HG03280 (cell line): ENCODE measurements at regions not wholly inside any gene's neighbourhood (a gene's known extent, or its start where the extent isn't known, plus 50 kb on each side); places are given as distances from the start of the nearest gene placed in this dataset.
"Not testable (repeated sequence)": the region's sequence is repeated elsewhere in the genome, so short reads cannot be mapped to it uniquely, and the experiment has no call there.

Source experiments
- ATAC-seq: cut with Tn5 transposase; IDR thresholded peaks from one replicate; pipeline ENCODE4 v1.9.1; 2021; ENCODE audit warnings: mild to moderate bottlenecking, moderate library complexity; ENCODE audit not compliant: unreplicated experiment

DNA sequence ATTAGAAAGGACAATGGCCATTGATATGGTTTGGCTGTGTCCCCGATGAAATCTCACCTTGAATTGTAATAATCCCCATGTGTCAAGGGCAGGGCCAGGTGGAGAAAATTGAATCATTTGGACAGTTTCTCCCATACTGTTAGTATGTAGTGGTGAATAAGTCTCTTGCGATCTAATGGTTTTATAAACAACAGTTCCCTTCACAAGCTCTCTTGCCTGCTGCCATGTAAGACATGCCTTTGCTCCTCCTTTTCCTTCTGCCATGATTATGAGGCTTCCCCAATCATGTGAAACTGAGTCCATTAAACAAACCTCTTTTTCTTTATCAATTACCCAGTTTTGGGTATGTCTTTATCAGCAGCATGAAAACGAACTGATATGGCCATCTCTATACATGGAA, 302.7 kb downstream of the SFMBT2 start:
- ATAC-seq, result no peak

DNA sequence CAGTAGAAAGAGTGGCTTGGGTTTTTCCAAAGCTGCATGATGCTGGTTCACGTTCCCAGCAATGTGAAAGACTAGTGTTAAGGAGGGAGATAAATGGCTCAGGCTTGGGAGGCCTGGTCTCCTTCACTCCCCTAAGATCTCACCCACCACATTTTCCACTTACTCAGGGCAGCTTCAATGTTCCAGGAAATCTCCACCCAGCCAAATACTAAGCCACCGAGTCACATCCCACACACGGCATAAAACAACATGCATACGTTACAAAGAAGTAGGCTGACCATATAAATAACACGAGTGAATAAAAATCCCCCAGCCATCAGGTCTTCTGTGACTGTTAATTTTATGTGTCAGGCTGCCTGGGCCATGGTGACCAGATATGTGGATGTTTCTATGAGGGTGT, 303.5 kb downstream of the SFMBT2 start:
- ATAC-seq, result no peak

DNA sequence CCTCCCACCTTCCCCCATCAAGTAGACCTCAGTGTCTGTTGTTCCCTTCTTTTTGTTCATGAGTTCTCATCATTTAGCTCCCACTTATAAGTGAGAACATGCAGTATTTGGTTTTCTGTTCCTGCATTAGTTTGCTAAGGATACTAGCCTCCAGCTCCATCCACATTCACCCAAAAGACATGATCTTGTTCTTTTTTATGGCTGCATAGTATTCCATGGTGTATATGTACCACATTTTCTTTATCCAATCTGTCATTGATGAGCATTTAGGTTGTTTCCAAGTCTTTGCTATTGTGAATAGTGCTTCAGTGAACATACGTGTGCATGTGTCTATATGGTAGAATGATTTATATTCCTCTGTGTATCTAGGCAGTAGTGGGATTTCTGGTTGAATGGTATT, 306.5 kb downstream of the SFMBT2 start:
- not testable (repeated sequence) for ATAC-seq

DNA sequence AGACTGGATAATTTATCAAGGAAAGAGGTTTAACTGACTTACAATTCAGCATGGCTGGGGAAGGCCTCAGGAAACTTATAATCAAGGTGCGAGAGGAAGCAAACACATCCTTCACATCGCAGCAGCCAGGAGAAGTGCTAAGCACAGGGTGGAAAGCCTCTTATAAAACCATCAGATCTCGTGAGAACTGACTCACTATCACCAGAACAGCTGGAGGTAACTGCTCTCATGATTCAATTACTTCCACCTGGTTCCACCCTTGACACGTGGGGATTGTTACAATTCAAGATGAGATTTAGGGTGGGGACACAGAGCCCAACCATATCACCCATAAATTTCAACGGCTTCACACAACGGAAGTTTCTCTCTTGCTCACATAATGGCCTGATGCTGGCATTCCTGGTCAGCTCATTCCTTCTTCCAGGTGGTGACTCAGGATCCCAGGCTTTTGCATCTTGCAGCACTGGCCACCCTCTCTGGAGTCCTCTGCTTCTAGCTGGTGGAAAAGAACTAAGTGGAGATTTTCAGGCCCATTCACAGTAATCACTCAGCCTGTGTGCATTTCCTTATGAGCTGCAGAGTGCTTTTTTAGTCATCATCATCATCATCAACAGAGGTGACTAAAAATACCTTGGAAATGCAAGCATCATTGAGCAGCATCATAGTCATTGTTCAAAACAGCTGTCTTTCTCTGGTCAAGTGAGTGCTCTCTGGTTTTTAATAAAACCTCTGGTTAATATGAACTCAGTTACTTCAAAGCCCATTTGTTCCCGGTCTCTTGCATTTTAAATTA, 308.1 kb downstream of the SFMBT2 start:
- ATAC-seq, result no peak

DNA sequence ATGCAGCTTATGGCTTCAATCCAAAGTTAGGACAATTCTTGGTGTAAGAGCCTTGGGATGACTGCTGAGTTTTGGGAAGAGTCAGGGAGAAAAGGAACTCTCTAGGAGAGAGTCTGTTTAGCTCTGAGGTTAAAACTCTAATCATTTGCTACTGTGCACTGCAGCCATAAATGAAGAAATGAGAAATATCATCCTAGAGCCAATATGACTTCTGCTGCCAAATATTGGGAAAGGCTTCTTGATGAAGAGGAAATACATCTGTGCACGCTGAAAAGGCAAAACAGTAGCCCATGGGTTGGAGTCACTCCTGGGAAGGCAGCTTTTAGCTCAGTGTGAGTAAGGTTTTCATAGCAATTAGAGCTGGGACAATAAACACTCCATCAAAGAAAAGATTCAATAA, 308.8 kb downstream of the SFMBT2 start:
- no peak for ATAC-seq

DNA sequence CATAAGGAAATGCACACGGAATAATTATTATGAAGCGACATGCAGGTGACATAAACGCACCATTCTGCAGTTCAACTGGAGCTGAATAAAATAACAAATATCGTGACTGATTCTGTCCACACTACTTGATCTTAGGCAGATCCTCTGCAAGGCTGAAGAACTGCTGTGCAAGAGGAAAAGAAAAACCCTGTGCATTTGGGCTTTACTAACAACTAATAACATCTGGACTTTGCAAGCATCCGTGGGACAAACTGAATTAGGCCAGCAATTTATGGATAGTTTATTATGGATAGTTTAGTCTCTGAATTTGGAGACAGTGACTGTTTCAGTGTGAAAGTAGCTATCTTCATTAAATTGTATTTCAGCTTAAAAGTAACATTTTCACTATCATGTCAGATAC, 309.4 kb downstream of the SFMBT2 start:
- no peak for ATAC-seq

DNA sequence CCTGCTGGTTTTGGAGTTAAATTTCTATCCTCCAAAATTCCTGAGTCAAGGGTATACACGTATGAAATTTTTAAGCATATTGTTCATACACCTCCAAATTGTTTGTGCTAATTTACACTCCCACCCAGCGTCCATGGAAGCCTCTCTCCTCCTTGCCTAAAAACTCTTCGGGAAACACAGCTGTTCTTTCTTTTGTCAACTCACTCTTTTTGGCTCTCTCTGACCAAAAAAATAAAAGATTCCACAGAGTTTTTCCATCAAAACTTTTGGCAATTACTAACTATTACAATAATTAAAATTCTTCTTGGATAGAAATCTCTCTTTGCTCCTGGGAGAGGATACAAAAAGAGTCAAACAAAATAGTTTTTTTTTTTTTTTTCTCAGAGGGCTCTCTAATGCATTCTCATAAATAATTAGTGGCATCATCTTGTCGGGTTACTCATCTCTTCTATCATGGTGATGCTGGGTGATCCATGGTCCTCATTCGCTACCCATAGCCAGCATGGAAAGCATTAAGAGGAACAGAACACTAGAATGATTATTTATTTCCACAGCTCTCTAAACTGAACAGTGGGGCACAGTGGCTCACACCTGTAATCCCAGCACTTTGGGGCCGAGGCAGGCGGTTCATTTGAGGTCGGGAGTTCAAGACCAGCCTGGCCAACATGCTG, 310.7 kb downstream of the SFMBT2 start:
- ATAC-seq, result no peak

DNA sequence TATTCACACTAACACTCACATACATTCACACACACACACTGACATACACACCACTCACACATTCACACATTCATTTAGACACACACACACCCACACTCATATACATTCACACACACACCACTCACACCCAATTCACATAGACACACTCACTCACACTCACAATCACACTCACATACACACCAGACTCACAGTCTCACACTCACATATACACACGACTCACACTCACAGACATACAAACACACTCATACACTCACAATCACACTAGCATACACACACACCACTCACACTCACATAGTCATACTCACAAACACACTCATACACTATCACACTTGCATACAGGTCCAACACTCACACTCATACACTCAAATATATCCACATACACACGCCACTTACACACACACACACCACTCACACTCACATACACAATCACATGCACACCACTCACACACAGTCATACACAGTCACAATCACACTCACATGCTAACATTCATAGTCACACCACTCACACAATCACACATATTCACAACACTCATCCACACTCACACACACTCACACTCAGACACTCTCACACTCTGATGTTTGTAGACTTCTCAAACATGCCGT, 312.6 kb downstream of the SFMBT2 start:
- no peak for ATAC-seq

DNA sequence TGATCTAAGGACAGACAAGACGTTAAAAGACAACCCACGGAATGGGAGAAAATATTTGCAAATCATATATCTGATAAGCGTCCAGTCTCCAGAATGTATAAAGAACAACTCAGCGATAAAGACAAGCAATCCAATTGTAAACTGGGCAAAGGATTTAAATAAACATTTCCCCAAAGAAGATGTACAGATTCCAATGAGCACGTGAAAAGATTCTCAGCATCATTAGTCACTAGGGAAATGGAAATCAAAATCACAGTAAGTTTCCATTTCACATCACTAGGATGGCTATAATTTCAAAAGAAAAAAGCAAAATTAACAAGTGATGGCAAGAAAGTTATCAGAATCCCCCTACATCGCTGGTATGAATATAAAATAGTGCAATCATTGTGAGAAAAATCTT, 316.1 kb downstream of the SFMBT2 start:
- ATAC-seq, result no peak

DNA sequence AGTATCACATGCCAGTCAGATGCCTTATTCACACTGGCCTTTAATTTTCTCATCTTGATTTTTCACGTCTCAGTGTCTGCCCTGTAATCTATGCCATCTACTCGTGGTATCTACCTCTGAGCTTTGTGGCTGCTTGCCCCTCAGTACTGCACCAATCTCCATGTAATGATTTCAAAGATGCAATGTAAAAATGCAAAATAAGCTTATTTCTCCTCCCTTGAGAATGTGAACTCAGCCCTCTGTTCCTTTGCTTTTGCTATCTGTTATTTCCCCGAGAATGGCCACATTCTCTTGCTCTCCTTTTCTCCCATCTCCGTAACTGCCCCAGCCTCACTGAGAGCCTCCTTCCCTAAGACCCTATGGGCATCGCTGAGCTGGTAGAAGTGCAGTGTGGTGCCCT, 317.5 kb downstream of the SFMBT2 start:
- no peak for ATAC-seq

DNA sequence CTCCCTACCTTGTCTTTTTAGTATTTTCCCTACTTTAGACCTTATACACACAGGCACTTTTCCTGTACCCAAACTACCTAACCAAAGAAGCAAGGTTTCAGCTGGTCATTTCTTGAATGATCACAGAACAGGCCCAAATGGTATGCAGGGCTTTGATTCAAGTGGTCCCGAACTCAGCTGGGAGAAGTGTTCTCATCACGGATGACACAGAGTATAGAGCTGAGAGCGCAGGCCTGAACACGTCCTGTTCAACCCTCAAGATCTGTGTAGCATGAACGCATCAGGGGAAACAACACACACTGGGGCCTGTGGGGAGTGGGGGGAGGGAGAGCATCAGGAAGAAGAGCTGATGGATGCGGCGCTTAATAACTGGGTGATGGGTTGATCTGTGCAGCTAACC, 318.2 kb downstream of the SFMBT2 start:
- no peak for ATAC-seq

DNA sequence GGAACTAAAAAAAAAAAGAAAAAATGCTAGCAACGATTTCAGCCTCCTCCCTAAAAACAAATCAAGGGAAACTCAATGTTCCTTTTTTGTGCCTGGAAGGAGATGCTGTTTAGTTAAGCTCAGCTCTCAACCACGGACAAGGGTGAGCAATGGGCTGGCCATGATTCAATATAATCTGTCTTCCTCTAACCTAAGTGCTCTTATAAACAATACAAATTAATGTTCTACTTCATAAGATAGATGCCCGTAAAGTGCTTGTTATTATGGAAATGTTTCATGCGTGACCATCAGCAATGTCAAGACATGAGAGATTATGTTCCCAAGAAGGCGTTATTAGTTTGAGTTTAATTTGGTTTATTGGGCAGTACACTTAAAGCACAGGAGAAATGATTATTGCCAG, 320.3 kb downstream of the SFMBT2 start:
- no peak for ATAC-seq

DNA sequence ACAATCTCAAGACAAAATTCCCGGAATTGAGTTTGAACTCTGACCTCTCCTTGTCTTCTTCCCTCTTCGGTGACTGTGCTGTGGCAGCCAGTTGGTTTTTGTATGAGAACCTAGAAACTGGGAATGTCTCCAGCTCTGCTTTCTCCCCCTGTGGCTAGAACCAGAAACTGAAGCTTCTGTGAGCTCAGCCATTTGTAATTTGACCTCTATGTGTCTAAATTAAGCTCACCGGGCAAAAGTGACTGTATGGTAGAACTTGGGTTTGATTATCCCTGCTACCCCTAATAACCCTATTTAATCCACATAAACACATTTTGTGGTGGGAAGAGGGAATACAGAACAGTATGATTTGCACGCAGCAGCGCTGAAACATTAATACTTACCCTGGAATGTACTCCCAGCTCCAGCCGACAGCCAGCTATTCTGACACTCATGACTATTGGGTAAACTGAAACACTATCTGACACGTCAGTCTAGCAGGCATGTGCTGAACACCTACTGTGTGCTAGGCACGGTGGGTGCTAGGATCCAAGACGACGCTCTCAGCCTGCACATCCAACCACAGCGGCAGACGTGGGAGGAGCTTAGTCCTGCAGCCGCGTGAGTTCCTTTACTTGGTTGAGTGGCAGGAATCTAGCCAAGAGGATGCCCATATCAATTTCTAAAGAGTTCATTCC, 324.8 kb downstream of the SFMBT2 start:
- ATAC-seq, result no peak

DNA sequence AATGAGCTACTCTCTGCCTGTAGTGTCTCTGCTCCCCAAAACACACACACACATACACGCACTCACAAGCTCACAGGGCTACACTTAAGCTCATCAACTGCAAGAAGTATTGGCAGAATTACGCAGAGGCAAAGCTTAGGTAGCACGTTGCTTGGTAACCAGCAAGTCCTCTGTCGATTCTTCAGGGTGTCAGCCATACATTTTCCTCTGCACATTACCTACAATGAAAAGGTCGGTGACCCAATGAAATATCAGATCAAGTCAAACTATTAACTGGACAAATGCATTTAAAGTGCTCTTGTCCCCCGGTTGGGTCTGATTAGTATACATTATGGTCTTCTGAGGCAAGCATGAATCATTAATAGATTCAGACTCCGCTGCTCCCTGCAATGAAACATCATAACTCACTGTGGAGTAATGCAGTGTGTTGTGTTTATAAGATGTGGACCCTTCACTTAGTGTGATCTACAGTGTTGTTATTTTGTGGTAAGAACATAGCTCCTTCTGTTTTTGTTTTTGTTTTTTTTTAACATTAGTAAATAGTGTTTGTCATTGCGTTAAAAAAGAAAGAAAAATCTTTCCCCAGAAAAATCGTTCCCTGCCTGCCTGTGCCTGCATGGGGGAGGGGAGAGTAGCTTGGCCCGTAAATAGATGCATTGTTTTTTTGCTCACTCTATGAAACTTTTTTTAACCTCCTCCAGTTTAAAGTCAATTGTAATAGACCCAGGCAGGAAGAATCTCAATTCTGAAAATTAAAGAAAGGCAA, 325.5 kb downstream of the SFMBT2 start:
- no peak for ATAC-seq

DNA sequence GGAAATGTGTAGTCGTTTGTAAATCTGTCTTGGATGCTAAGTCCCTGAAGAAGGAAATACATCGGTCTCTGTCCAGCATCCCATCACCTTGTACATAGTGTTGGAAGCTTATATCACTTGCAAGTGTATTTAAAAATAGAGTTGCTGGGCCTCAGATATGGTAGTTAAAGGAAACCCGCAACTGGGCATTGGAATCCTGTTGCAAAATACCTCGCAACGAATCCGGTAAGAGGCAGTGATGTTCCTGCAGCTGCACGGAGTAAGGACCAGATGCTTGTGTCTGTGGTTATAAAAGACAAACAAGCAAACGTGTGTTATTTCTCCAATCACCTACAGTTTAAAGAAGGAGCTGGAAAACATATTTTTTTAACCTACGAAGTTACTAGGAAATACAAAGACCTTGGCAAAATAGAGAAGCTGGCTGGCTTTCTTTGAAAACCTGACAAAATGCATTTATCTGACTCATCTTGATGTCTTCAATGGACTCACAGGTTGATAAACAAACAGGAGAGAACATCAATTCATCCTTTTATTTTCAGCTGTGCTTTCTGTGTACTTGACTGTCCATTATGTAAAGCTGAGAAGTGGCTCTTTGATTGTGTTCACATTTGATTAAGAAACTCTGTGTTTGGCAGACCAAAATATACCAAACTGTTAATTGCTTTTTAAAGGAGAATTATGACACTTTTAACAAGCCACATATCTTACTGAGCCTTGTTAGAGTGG, 326.4 kb downstream of the SFMBT2 start:
- no peak for ATAC-seq

DNA sequence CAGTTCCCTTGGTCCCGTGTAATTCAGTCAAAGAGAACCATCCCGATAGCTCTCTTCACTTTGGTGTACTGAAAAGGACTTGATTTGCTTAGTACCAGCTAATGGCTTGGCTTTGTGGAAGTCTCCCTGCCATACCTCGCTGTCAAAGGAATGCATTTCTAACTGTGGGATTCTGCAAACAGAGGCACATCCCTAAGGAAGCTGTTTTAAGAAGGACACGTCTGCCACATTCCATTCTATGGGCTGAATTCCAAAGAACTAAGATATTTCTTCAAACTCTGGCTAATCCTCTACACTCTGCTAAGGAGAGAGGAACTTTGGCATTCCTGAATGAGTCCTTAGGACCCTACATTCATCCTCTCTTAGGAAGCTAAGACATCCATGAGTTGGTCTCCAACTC, 327.9 kb downstream of the SFMBT2 start:
- no peak for ATAC-seq

DNA sequence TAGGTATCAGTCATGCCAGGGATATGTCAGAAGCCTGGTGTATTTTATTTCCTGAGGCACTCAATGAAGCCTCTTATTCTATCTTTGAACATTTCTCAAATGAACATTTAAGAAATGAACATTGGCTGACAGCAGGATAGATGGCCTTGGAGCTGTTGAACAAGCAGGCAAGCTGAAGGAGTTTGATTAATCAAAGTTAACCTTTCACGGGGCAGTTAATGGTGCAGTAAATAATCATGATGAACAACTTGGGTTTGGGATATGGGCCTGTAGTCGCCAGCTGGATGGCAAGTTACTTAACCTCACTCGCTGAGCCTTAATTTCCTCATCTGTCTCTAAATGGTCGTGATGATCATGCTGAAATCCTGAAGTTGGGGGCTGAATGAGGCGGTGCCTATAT, 333.0 kb downstream of the SFMBT2 start:
- ATAC-seq, result no peak

DNA sequence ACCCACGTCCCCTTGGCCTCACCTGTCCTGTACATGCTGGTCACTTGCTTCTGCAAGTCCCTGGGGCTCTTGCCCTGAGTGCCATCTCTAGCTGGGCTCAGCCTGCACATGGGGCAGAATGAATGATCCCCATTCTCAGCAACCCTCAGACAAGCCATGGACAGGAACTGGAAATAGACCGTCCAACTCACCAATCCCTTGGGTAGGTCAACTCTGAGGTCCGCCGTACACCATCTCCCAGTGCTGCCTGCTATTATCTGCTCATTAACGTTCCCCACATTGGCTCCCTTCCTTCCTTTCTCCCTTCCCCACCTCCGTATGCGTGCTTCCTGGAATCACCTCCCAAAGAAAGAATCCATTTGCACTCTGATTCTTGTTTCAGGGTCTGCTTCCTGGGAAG, 335.0 kb downstream of the SFMBT2 start:
- no peak for ATAC-seq

DNA sequence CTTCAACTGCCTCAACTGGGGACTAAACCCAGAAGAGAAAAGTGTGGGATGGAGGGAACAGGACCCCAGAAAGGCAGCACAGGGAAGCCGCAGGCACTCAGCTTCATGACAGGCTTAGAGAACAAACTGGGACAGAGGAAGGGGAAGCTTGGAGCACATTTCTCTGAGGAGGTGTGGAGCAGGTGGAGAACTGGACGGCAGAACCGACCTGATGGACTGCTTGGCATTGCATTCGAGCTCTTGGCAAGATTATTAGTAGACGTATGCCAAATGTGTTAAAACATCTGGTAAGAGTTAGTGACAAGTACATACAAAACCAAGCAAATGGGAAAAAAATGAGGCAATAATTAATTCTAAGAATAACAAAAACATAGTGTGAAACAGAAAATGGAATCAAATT, 335.7 kb downstream of the SFMBT2 start:
- ATAC-seq, result no peak

DNA sequence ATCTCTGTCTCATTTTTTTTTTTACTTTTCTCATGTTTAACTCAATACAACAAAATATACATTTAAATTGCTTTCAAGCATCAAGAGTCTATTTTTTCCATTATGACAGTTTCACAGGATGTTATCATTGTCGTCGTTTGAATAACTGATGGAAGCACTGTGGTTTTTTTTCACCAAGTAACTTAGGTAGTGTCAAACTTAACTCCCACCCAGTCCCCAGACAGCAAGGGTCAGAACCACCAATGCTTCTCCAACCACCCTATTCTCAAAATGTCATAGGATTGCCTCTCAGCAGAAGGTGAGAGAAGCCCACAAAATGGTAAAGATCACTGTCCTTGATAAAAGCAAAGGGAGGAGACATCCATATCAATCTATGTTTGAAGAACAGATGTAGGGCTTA, 339.4 kb downstream of the SFMBT2 start:
- ATAC-seq, result no peak
